ENCODE measurements at regions not wholly inside any gene's neighbourhood (a gene's known extent, or its start where the extent isn't known, plus 50 kb on each side); places are given as distances from the start of the nearest gene placed in this dataset.

- no peak for DNase-seq (ENCODE audit: low spot score)
- no peak for TF ChIP-seq CTCF (IDR thresholded peaks at IDR 0.05)
- ATAC-seq (ENCODE audit: low FRiP score) = no peak
These were observed 111.2 kb downstream of the ATPSCKMT start for GRCh38 chr5:10138395-10139057.

- ATAC-seq (ENCODE audit: low FRiP score) (no peak), DNase-seq (ENCODE audit: low spot score) (no peak)
- no peak for TF ChIP-seq CTCF (IDR thresholded peaks at IDR 0.05)
These were observed 115.9 kb downstream of the ATPSCKMT start for GRCh38 chr5:10133830-10134229.

- ATAC-seq (ENCODE audit: low FRiP score) (no peak), DNase-seq (ENCODE audit: low spot score) (no peak)
- no peak for TF ChIP-seq CTCF (IDR thresholded peaks at IDR 0.05)
These were observed 118.8 kb downstream of the ATPSCKMT start for GRCh38 chr5:10130881-10131280.

DNA sequence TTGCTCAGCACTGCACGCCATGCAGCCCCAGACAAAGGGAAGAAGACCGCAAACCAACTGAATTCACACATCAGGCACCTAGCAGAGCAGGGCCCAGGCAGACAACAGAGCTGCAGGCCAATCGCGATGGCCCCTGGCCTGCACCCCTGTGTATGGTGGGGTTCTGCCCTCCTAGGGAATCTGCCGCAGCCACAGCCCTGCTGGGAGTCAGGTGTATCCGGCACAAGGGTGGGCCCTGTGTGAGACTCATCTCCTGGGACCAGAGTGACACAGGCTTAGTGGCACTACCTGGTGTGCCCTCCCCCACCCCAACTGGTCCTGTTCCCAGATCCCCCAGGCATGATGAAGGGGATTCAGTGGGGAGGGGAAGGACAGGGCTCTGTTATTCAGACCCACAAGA, 122.8 kb downstream of the ATPSCKMT start:
- DNase-seq (ENCODE audit: low spot score) (no peak), ATAC-seq (ENCODE audit: low FRiP score) (no peak)
- TF ChIP-seq CTCF (IDR thresholded peaks at IDR 0.05) = no peak

DNA sequence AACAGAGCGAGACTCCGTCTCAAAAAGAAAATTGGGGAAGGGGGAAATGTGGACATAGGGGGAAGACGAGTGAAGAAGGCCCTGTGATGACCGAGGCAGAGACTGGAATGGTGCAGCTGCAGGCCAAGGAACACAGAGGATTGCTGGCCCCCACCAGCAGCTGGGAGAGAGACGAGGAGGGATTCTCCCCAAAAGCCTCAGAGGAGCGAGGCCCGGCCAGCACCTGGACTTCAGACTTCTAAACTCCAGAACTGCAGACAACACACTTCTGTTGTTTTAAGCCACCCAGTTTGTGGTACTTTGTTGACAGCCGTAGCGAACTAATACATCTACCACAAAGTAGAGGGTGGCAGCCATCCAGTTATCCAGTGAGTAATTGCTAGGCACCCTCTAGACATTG, 124.6 kb downstream of the ATPSCKMT start:
- no peak for DNase-seq (ENCODE audit: low spot score)
- no peak for ATAC-seq (ENCODE audit: low FRiP score)
- no peak for TF ChIP-seq CTCF (IDR thresholded peaks at IDR 0.05)

- DNase-seq (ENCODE audit: low spot score) = no peak
- ATAC-seq (ENCODE audit: low FRiP score) = no peak
- no peak for TF ChIP-seq CTCF (IDR thresholded peaks at IDR 0.05)
These were observed 125.4 kb downstream of the ATPSCKMT start for GRCh38 chr5:10124287-10124686.

DNA sequence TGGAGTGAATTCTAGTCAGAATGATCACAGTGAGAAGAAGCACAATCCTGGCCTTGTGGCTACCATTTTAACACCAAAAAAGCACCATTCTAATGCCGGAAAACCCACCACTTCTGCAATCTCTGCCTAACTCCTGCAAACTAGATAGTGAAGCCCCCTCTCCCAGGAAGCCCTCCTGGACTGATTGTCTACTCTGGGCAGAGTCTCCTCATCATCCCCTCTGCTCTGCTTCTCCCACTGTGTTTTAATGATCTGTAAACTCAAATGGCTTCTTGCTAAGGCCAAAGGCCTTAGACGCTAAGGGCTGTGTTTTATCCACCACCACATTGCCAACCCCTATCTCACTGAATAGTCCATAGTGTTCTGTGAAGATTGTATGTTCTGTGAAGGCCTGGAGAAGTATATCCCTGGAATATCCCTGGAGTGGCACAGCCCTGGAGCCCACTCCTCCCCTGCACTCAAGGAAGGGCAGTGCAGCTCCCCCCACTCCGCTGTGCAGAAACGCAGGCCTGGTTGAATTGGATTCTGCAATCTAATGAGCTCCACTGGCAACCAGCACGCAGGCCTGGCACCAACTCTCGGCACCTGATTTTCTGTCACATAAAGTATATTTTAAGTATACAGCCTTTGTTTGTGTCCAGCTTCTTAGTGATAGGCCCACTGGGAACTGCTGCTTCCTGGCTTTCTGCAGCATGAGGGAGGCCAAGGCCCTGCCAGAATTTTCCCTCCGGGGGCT, 126.3 kb downstream of the ATPSCKMT start:
- DNase-seq (ENCODE audit: low spot score) = no peak
- TF ChIP-seq CTCF (IDR thresholded peaks at IDR 0.05) = no peak
- ATAC-seq (ENCODE audit: low FRiP score) = no peak

Measured in omental fat pad (tissue), 3 donors.